ENCODE measurements at regions not wholly inside any gene's neighbourhood (a gene's known extent, or its start where the extent isn't known, plus 50 kb on each side); places are given as distances from the start of the nearest gene placed in this dataset.

DNA sequence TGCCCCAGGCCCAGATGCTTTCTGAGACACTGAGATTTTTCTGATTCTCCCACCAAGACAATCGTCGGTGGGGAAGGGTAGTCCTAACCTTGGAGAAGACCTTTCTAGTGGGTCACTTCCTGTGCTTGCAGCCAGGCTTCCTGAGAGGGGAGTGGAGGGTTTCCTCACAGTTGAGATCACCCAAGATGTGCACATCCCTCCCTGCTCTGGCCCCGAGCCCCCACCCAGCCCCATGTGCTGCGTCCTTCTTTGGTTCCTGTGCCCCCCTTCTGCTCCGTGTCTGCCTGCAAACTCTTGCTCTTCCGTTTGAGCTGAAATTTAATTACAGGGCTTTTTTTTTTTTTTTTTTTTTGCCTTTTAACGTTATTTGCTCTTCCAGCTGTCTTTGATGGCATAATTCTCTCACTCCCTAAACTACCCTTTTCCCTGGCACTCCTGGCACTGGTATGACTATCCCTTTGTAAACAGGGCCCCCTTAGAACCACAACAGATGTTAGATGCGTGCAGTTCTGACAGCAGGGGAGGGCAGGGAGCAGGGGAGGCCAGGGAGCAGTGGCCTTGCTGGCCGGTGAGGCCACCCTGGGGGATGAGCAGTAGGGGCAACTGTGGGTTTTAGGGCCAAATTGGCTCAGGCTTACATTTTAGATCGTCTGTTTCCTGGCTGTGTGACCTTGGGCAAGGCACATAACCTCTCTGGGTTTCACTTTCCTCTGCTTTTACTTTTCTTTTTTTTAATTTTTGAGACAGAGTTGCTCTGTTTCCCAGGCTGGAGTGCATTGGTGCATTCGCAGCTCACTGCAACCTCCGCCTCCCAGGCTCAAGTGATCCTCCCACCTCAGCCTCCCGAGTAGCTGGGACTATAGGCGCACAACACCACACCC is 144.5 kb downstream of the PHETA1 start:
- no peak for DNase-seq (ENCODE audit: low read depth in 3 of 3, low spot score in 2 of 3)

DNA sequence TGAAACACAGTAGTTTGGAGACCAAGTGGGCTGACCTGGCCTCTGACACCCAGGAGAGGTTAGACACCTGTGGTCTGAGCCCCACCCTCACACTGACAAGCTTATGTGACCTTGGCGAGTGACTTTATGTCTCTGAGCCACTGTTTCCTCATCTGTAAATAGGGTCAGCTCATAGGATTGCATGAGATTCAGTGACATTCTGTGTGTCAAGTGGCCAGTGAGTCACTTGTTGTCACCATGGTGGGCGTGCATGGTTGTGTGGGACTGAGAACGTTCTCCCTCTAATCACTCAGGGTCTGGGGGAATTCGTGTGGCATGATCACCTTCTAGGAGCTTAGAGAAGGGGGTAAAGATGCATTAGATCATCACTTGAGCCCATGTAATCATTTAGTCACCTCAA is 146.4 kb downstream of the PHETA1 start:
- DNase-seq (ENCODE audit: low read depth in 3 of 3, low spot score in 2 of 3), result no peak

DNA sequence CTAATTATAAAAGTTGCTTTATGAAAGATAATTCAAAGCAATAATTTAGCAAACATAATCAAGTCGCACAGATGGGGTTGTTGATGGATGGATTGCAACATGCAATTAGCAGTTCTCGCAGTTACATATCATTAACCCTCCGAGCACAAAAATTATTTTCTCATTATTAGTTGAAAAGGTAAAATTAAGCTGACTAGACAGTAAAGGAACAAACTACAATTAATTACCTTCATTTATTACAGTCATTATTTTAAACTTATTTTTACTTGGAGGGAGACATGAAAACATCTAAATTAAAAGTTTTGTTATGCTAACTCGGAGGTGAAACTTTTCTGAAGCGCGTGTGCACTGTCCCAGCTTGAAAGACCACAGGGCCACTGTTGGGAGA is 146.9 kb downstream of the PHETA1 start:
- DNase-seq (ENCODE audit: low read depth in 3 of 3, low spot score in 2 of 3), result no peak

DNA sequence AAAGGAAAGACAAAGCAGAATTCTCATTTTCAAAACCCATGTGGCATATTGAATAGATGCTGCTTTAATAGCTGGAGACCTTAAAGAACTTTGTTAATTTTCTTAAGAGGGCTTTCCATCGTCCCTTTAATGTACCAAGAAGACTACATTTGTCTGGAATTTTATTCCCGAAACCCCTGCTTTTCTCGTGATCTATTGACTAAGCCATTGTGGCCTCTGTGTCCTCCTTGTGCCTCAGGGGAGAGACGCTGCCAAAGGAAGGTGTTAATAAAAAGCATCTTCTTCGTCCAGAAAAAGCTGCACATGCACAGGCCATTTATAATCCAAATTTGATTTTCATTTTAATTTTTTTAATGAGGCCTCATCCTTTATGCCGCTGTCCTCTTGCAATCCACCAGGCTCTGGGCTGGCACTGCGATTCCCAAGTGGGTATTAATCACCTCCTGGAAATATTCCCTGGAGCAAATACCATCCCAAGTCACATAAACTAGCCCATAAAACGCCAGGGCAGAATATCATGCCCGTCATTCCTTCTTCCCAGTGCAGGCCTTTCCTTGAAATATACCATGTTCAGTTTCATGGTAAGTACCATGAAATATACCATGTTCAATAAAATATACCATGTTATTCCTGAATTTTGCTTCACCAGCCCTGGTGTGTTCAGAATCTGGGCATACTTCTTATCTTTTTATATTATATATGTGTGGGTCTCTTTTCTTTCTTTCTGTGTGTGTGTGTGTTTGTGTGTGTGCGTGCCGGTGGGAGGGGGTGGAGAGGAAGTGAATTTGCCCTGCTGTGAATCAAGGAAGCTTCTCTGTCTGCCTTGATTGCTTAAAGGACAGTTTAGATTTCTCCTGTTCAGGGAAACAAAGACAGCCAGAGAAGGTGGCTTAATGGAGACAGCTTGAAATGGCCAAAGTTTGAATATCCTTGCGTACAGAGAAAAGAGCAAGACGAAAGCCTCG is 147.6 kb downstream of the PHETA1 start:
- no peak for DNase-seq (ENCODE audit: low read depth in 3 of 3, low spot score in 2 of 3)

DNA sequence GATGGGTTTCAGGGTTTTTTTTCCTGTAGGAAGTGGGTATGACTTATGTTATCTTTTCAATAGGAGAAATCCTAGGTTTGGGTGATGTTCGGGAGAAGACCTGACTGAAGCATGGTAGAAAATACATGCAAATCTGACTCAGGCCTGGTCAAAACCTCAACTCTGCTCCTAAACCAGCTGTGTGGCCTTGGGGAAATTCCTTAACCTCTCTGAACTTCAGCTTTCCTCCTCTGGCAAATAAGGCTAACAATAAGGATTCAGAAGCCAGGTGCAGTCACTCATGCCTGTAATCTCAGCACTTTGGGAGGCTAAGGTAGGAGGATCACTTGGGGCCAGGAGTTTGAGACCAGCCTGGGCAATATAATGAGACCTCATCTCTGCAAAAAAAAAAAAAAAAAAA is 148.5 kb downstream of the PHETA1 start:
- DNase-seq (ENCODE audit: low read depth in 3 of 3, low spot score in 2 of 3), result no peak

DNA sequence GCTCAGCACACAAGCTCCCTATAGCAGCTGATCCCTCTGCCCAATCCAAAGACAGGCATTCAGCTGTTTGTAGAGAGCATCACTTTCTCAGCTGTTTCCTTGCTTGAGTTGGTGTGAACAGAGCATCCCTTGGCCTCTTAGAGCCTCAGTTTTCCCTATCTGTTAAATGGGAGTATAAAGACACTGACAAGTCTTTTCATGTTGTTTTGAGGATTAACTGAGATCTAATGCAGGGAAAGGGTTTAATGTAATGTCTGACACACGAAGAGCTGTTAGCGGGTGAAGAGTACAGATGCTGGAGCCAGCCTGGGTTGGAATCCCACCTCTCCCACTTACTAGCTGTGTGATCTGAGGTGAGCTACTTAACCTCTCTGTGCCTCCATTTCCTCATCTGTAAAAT is 149.5 kb downstream of the PHETA1 start:
- DNase-seq (ENCODE audit: low read depth in 3 of 3, low spot score in 2 of 3), result no peak

DNA sequence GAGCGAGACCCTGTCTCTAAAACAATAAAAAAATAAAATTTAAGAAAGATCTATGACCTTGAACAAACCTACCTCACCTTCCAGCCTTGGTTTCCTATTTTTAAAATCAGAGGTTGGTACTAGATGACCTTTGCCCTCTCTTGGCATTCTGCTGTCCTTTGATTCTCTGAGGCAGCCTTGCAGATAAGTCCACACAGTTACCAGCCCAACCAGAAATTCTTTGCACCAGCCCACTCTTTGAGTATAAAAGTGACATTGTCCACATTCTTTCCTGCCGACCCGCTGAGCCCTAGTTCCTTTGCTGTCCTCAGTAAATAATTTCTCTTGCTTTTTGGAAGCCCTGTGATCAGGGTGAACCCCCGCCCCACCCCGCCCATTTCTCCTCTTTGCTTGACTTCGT is 150.4 kb downstream of the PHETA1 start:
- no peak for DNase-seq (ENCODE audit: low read depth in 3 of 3, low spot score in 2 of 3)

DNA sequence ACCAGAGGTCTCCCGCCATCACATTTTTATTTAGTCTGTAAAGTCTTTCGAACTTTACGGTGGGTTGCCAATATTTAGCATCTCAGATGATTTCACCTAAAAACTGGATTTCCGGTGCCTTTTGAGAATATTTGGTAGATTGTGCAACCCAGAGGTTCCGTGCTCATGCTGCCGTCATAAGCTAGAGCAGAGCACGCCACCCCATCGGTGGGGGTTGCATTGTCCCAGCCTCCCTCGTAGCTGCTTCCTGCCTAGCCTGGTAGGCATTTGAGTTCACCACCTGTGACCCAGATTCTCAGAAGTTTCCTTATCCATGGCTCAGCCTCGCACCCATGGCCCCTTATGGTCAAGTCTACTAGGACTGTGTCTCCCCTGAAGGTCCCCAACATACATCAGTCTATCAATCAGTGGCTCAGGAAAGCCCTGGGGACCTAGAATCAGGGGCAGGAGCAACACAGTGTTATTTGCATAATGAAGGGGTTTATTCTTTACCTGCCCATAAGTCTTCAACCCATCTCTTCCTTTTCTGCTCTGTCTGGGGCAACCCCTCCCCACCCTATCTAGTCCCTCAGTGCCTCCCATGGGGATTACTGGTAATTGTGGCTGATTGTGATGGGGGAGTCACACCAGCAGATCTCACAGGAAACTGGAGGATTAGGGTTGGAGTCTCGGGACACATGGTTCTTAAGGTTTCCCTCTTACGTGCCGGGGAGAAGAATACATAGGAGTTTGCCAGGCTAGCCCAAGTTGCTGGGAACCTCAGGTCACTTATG is 152.3 kb downstream of the PHETA1 start:
- DNase-seq (ENCODE audit: low read depth in 3 of 3, low spot score in 2 of 3), result no peak

DNA sequence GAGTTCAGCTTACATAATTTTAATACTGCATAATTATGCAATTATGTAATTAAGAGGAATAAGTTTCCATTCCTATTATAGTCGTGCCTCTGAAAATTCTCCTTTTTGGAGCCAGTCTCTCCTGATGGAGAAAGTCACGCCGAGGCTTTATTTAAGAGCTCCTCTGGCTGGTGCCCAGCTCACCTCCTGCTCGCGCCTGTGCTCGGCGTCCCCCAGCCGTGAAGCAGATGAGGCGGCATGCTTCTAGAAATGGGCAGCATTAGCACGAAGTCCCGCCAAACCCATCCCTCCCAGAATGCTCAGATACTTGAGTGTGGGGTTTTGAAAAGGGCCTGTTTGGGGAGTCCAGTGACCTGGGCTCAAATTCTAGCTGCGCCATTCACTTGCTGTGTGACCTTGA is 153.0 kb downstream of the PHETA1 start:
- no peak for DNase-seq (ENCODE audit: low read depth in 3 of 3, low spot score in 2 of 3)

DNA sequence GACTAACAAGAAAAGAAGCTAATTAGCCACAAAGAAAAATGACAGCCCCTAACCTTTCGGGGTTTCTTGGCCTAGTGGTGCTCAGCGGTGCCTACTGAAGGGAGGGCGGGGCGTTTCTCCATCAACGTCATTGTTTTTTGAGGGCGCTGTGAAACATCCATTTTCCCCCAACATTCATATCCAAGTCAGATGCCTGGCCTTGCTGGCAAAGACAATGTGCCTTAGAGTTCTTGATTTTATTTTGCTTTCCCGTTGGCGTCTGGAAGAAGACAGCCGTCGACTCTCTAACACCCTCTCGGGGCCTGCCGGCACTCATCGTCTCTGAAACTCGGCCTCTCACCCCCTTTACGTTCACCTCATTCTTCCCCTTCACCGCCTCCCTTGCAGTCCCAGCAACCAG is 154.5 kb downstream of the PHETA1 start:
- no peak for DNase-seq (ENCODE audit: low read depth in 3 of 3, low spot score in 2 of 3)

DNA sequence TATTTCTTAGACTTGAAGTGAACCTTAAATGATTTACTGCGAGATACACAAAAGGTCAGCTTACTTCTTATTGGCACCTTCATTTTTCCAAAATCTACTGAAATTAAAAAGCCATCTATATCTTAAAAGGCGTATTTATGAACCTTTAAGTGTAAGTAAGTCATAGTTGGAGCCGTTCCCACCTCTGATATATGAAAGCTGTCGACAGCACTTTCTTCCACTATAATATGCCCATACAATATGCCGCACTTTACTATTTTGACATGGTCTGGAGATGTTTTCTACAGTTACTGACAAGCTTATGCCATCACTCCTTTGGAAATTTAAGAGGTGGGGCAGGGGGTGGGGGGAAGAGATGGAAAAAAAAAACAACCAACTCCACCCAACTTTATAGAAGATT is 155.3 kb downstream of the PHETA1 start:
- no peak for DNase-seq (ENCODE audit: low read depth in 3 of 3, low spot score in 2 of 3)

DNA sequence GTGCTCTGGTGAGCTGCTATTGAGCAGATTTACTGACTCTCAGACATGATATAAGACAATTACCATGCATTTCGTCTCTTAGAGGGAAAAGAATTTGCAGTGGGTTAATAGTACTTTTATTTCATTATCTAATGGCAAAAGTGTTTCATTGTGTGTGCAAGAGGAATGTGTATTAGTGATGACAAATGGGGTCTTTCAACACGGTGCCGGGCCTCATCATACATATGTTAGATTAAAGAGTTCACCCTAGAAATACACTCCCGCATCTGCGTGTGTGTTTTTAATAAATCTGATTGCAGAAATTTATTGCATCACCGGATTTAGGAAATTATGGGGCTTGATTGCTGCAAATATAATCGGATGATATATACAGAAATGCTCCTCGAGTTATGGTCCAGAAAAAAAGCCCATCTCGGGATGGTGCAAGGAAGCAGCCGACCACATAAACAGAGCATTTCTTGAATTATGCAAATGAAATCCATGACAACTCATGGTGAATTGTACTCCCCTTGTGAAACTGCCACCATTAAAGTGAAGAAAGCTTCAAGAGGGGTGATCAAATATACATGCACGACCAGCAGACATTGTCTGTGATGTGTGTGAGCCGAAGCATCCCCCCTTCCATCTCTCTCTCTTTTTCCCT is 156.0 kb downstream of the PHETA1 start:
- DNase-seq (ENCODE audit: low read depth in 3 of 3, low spot score in 2 of 3), result no peak

DNA sequence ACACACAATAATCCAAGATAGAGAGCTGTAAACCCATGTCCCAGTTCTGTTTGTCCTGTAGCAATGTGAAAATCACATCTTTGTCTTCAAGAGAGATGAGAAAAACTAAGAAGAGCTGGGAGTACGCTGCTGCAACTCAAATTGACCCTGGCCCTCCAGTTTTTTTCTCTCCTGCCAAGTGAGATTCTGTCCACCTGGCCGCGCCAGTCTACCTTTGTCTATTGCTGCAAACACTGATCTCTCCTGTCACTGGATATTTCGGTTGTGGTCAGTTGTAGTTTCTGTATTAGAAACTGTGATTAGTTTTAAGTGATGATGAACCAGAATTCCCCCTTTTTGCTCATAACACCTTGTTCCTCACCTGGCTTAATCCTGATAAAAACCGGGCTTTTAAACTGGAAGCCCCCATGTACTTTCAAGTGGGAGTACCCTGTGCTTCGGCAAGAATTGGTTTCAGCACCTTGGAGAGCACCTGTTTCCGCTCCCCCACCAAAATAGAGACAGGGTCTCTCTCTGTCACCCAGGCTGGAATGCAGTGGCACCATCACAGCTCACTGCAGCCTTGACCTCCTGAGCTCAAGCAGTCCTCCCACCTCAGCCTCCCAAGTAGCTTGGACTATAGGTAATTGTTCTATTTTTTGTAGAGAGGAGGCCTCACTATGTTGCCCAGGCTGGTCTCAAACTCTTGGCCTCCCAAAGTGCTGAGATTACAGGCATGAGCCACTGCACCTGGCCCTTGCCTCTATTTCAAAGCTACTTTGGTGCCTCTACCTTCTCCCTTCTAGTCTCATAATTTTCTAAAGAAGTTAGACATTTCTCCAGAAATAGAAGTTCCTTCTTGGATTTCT is 156.8 kb downstream of the PHETA1 start:
- peak in 1 of 3 donors; percentile 47 for DNase-seq (ENCODE audit: low read depth in 3 of 3, low spot score in 2 of 3)

DNA sequence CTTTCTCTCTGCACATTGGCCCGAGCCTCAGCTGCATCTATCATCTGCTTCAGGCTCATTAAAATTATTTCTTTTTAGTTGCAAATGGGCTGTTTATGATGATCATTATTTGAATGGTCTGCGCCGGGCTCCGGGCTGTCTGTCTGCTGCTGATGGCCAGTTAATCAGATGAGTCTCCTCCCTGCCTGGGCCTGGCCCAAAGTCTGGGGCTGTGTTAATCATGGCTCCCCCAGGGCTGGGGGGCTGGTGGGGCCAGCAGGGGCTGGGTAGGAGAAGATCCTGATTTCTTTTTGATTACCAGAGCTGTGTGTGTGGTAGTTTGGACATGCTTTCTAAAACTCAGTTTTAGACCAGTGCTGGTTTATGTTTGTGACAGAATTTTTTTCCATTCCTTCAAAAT is 159.1 kb downstream of the PHETA1 start:
- no peak for DNase-seq (ENCODE audit: low read depth in 3 of 3, low spot score in 2 of 3)

DNA sequence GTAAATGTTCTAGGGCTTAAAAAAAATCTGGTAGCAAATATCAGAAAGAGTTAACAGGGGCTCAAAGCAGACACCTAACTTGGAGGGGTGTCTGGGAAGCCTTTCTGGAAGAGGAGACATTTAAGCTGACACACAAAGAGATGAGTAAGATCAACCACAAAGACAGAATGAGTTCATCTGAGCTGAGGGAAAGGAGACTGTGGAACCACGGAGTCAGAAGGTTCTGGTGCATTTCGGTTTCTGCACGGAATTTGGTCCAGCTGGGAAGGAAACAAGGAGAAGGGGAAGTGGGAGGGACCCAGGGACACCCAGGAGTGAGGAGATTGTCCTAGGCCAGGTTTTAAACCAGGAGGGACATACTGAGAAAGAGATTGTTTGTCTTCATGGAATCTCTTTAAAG is 161.1 kb downstream of the PHETA1 start:
- DNase-seq (ENCODE audit: low read depth in 3 of 3, low spot score in 2 of 3), result no peak

DNA sequence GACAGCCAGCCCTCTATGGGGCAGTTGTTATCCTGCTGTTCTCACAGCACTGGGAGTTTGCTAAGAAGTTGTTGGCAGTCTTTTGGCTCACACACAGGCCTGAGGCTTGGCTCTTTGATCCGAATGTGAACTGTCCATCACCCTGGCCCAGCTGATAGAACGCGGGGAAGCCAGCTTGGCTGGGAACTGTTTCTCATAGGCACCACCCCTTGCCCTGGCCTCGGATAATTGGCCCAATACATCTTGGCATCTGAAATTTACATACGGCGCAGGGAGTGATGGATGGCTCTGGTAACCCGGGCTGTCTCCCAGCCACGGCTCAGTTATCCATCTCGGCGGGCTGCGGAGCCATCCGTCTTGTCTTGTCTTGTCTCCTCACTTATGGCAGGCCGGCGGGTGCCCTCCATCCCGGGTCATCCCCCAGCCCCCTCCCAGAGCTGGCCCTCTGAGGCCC is 164.1 kb downstream of the PHETA1 start:
- DNase-seq (ENCODE audit: low read depth in 3 of 3, low spot score in 2 of 3), result no peak

DNA sequence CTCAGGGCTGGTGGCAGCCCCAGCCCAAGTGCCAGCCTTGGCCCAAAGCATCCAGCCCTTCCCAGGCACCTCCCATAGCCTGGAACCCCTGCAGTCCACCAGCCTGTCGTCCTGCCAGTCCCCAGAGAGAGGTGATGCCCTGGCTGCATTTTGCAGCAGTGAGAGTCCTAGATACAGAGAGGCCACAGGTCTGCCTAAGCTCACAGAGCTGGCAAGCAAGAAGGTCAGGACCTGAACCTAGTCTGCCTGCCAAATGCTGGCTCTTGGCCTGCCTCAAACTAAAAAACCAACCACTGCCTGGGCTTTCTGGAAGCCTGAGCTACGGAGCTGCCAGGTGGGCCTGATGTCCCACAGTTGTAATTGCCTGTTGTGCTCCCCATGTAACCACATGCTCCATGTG is 164.9 kb downstream of the PHETA1 start:
- DNase-seq (ENCODE audit: low read depth in 3 of 3, low spot score in 2 of 3), result no peak

DNA sequence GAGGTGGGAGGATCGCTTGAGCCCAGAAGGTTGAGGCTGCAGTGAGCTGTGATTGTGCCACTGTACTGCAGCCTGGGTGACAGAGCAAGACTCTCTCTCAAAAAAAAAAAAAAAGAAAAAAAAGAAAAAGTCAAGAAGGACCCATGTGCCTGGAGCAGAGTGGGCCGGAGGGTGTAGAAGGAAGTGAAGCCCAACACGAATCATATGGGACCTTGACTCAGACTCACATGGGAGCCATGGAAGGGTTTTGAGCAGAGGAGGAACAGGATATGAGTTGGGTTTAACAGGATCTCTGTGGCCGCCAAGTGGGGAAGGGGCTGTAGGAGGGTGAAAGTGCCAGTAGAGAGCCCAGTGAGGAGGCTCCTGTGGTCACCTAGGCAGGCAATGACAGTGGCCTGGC is 165.4 kb downstream of the PHETA1 start:
- no peak for DNase-seq (ENCODE audit: low read depth in 3 of 3, low spot score in 2 of 3)

DNA sequence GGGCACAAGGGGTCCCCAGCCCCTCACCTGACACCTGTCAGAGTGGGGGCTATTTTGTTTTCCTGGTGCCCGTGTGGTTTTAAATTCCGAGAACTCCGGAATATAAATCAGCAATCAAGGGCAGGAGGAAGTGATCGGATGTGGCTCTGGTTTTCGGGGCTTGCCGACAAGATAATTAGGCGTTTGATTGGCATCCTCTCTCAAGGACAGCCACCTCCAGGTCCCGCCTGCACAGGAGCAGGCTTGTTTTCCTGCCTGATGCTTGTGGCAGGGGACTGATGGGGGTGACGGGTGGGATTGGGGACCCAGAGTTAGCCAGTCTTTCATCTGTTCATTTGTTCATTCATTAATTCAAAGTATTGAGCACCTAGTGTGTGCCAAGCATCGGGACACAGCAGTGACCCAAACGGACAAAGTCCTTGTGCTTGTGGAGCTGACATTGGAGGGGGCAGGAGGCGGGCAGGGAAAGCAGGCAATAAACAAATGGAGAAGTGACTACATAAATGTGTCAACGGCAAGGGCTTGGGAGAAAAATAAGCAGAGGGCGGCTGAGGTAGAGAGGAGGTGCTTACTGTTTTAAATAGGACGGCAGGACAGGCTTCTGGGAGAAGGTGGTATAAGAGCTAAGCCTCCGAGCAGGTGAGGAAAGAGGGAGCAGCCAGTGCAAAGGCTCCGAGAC is 166.5 kb downstream of the PHETA1 start:
- no peak for DNase-seq (ENCODE audit: low read depth in 3 of 3, low spot score in 2 of 3)

Data from right renal cortex interstitium (tissue), 3 donors.